GM23248 (cell line): ENCODE measurements at regions not wholly inside any gene's neighbourhood (a gene's known extent, or its start where the extent isn't known, plus 50 kb on each side); places are given as distances from the start of the nearest gene placed in this dataset.

Experiments
- DNase-seq: peaks from one replicate; pipeline ENCODE4 v3.0.0-alpha.2; 2015
- H2AFZ ChIP-seq: fragments of 200-600 bp; sonication (generic); 2 replicates; pipeline ENCODE4 v1.6.1; 2016; ENCODE audit warnings: antibody characterized with exemption
- H3F3A ChIP-seq: fragments of 200-600 bp; sonication (generic); 2 replicates; pipeline ENCODE4 v1.6.1; 2016; ENCODE audit warnings: mild to moderate bottlenecking, antibody characterized with exemption, mixed run types; ENCODE audit not compliant: insufficient read depth
- H3K27ac ChIP-seq: fragments of 200-600 bp; sonication (generic); 2 replicates; pipeline ENCODE4 v1.5.1; 2016; ENCODE audit warnings: mild to moderate bottlenecking
- H3K27me3 ChIP-seq: fragments of 200-600 bp; sonication (generic); replicated peaks from 2 replicates; pipeline ENCODE4 v1.6.1; 2016; ENCODE audit warnings: mild to moderate bottlenecking; ENCODE audit not compliant: insufficient read depth
- H3K36me3 ChIP-seq: fragments of 200-600 bp; sonication (generic); 2 replicates; pipeline ENCODE4 v1.6.1; 2016; ENCODE audit warnings: low read depth, mild to moderate bottlenecking
- H3K4me1 ChIP-seq: fragments of 200-600 bp; sonication (generic); 2 replicates; pipeline ENCODE4 v1.6.1; 2016; ENCODE audit warnings: mild to moderate bottlenecking; ENCODE audit not compliant: insufficient read depth
- H3K4me2 ChIP-seq: fragments of 200-600 bp; sonication (generic); one replicate; pipeline ENCODE4 v1.6.1; 2016; ENCODE audit warnings: mild to moderate bottlenecking; ENCODE audit not compliant: unreplicated experiment
- H3K4me3 ChIP-seq: fragments of 200-600 bp; sonication (generic); 2 replicates; pipeline ENCODE4 v1.5.1; 2016; ENCODE audit warnings: mild to moderate bottlenecking
- H3K79me2 ChIP-seq: fragments of 200-600 bp; sonication (generic); 2 replicates; pipeline ENCODE4 v1.6.1; 2016; ENCODE audit warnings: mild to moderate bottlenecking; ENCODE audit not compliant: insufficient read depth
- H3K9ac ChIP-seq: fragments of 200-600 bp; sonication (generic); 2 replicates; pipeline ENCODE4 v1.6.1; 2016; ENCODE audit warnings: mild to moderate bottlenecking
- H3K9me2 ChIP-seq: fragments of 200-600 bp; sonication (generic); 2 replicates; pipeline ENCODE4 v1.6.1; 2016; ENCODE audit warnings: mixed run types, mild to moderate bottlenecking, moderate library complexity; ENCODE audit not compliant: insufficient read depth
- H3K9me3 ChIP-seq: fragments of 200-600 bp; sonication (generic); one replicate; pipeline ENCODE4 v1.6.1; 2017; ENCODE audit warnings: low read depth
- H4K20me1 ChIP-seq: fragments of 200-600 bp; sonication (generic); 2 replicates; pipeline ENCODE4 v1.6.0; 2016; ENCODE audit not compliant: insufficient read depth
- EZH2 ChIP-seq: fragments of 200-600 bp; sonication (generic); IDR thresholded peaks from 2 replicates; pipeline ENCODE4 v1.6.1; 2018; ENCODE audit warnings: antibody characterized with exemption, mild to moderate bottlenecking; ENCODE audit not compliant: insufficient read depth, poor library complexity, severe bottlenecking
- EZH2phosphoT487 ChIP-seq: fragments of 200-600 bp; sonication (generic); IDR thresholded peaks from 2 replicates; pipeline ENCODE4 v1.6.1; 2018; ENCODE audit warnings: antibody characterized with exemption, moderate library complexity, mild to moderate bottlenecking, low read depth; ENCODE audit not compliant: insufficient read depth
- WGBS, 2 experiments: methylation state at CpG; one replicate each; pipeline ENCODE4 v1.1.6; 2015 to 2017; ENCODE audit warnings: low lambda C conversion rate in 2 of 2, low coverage in 1 of 2; ENCODE audit errors: missing lambda C conversion rate in 2 of 2; 5-methylcytosine and 5-hydroxymethylcytosine counted together
- in situ Hi-C: fragments of 300-500 bp; cut with MboI; formaldehyde crosslinking; loops from 2 replicates; pipeline ENCODE4 v1.15.0; 2020

DNA sequence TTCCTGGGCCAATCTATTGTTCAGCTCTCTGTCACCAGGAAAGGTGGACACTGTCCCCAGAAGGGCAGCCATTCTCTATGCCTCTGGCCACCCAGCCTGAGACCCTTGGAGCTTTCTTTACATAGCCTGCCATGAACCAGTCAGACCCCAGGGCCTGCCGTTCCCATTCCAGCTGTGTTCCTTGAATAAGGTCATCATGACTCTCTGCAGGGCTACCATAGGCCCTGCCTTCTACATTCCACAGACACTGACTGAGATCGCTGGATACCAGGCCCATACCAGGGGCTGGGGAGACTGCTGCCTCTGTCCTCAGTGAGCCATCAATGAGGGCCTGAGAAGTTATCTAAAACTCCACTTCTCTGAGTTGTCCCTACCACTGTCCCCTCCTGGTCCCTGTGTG is 75.5 kb downstream of the SYNE3 start:
- TF ChIP-seq EZH2phosphoT487 = no peak
- no peak for TF ChIP-seq EZH2
- Histone ChIP-seq H4K20me1 (no peaks in the 10 kb centered on the region), H3K9ac (no peak overlapping the region), H3K4me3 (no peak overlapping the region), H3K27ac (no peak overlapping the region), H3K79me2 (no peaks in the 10 kb centered on the region), H3K36me3 (no peaks in the 10 kb centered on the region), H3K9me2 (no peaks in the 10 kb centered on the region), H3K4me1 (no peaks in the 10 kb centered on the region), H2AFZ (no peak overlapping the region), H3K4me2 (no peak overlapping the region), H3K27me3 (no peaks in the 10 kb centered on the region), H3K9me3 (no peaks in the 10 kb centered on the region), H3F3A (no peaks in the 10 kb centered on the region)
- peak; percentile 27 for DNase-seq
- in situ Hi-C loops = loop anchor here (5.0 to 25.0 kb wide), 2 partner anchors 86 to 546 kb away; no protein-coding TSS in a partner anchor
- 57 to 64% methylated on average over 2 of the region's 2 CpGs for WGBS, 2 experiments

DNA sequence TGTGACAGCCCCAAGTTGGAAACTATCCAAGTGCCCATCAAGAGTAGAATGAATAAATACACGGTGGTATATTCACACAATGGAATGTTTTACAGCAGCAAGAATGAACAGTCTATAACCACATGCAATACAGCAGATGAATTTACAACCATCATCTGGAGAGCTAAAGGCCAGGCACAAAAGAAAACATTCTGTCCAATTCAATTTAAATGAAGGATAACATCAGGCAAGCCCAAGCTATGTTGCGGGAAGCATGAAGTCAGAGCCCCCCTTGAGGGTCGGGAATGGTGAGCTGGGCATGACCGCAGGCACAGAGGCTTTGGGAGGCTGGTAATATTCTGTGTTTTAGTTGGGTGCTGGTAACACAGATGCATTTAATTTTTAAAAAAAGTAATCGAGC is 76.0 kb downstream of the SYNE3 start:
- no peaks in the 10 kb centered on the region for H3K79me2 ChIP-seq
- H3K4me2 ChIP-seq = no peak overlapping the region
- H3K27me3 ChIP-seq = no peaks in the 10 kb centered on the region
- no peak for DNase-seq
- H3K36me3 ChIP-seq = no peaks in the 10 kb centered on the region
- no peaks in the 10 kb centered on the region for H3K9me2 ChIP-seq
- H3K9me3 ChIP-seq = no peaks in the 10 kb centered on the region
- no peaks in the 10 kb centered on the region for H4K20me1 ChIP-seq
- H2AFZ ChIP-seq = no peak overlapping the region
- TF ChIP-seq EZH2phosphoT487 (no peak), EZH2 (no peak)
- WGBS, 2 experiments = 71 to 77% methylated on average over 5 of the region's 5 CpGs
- H3K4me3 ChIP-seq = no peak overlapping the region
- no peak overlapping the region for H3K27ac ChIP-seq
- H3F3A ChIP-seq = no peaks in the 10 kb centered on the region
- no peaks in the 10 kb centered on the region for H3K4me1 ChIP-seq
- in situ Hi-C loops = loop anchor here (5.0 to 25.0 kb wide), 2 partner anchors 87 to 547 kb away; no protein-coding TSS in a partner anchor
- H3K9ac ChIP-seq = no peak overlapping the region

GRCh38 chr14:95439881-95440280 is 76.6 kb downstream of the SYNE3 start:
- Histone ChIP-seq H3K4me1 (no peaks in the 10 kb centered on the region), H3K36me3 (no peaks in the 10 kb centered on the region), H3F3A (no peaks in the 10 kb centered on the region), H3K4me3 (no peak overlapping the region), H3K79me2 (no peaks in the 10 kb centered on the region), H3K27me3 (no peaks in the 10 kb centered on the region), H4K20me1 (no peaks in the 10 kb centered on the region), H3K4me2 (no peak overlapping the region), H3K9me3 (no peaks in the 10 kb centered on the region), H3K27ac (no peak overlapping the region), H3K9me2 (no peaks in the 10 kb centered on the region), H3K9ac (no peak overlapping the region), H2AFZ (no peak overlapping the region)
- in situ Hi-C loops = loop anchor here (5.0 to 25.0 kb wide), 3 partner anchors 87 to 755 kb away; no protein-coding TSS in a partner anchor
- TF ChIP-seq EZH2phosphoT487 (no peak), EZH2 (no peak)
- DNase-seq = no peak
- WGBS, 2 experiments = 88 to 89% methylated on average over 14 of the region's 14 CpGs

DNA sequence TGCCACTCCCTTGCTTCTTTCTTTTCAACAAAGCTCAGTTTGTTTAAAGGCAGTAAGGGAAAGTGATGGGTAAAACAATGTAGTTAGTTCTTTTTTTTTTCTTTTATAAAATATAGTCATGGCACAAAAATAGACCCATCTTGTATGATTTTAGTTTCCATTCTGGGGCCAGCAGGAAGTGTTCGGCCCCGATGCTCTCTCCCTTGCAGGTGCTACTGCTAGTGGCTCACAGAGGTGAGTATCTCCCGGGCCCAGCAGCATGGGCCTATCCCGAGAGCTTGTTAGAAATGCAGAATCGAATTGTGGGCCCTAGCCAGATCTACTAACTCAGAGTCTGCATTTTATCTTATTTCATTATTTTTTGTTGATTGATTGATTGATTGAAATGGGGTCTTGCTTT is 78.7 kb downstream of the SYNE3 start:
- no peaks in the 10 kb centered on the region for H3K27me3 ChIP-seq
- no peak for TF ChIP-seq EZH2phosphoT487
- no peak for TF ChIP-seq EZH2
- no peaks in the 10 kb centered on the region for H3K4me1 ChIP-seq
- no peaks in the 10 kb centered on the region for H3K9me3 ChIP-seq
- no peak overlapping the region for H3K4me2 ChIP-seq
- H3K79me2 ChIP-seq = no peaks in the 10 kb centered on the region
- no peak overlapping the region for H3K4me3 ChIP-seq
- no peak overlapping the region for H2AFZ ChIP-seq
- 90% methylated on average over 5 of the region's 5 CpGs for WGBS, 2 experiments
- H3K27ac ChIP-seq = no peak overlapping the region
- no peak for DNase-seq
- no peak overlapping the region for H3K9ac ChIP-seq
- in situ Hi-C loops = loop anchor here (10.0 to 25.0 kb wide), 2 partner anchors 550 to 753 kb away; no protein-coding TSS in a partner anchor
- no peaks in the 10 kb centered on the region for H3F3A ChIP-seq
- H3K9me2 ChIP-seq = no peaks in the 10 kb centered on the region
- H4K20me1 ChIP-seq = no peaks in the 10 kb centered on the region
- H3K36me3 ChIP-seq = no peaks in the 10 kb centered on the region

DNA sequence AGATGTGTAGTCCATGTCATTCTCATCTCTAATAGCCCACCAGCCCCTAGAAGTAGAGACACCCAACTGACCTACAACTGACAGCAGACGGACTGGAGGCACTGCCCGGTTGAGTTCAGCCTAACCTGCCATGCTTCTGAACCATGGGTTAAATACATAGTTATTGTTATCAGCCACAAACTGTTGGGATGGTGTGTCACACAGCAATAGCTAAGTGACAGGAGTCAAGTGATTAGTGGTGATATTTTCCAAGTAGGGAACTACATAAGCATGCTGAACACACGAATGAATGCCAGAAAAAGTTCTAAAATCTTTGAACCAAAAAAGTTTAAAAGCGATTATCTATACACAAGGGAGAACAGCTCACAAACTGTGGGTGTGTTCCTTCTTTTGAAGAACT is 80.1 kb downstream of the SYNE3 start:
- TF ChIP-seq EZH2 (no peak), EZH2phosphoT487 (no peak)

More for the DNA sequence above, 80.1 kb downstream of the SYNE3 start:
- Histone ChIP-seq H3K4me3 (no peak overlapping the region), H4K20me1 (no peaks in the 10 kb centered on the region), H3K27me3 (no peaks in the 10 kb centered on the region), H3K4me1 (no peaks in the 10 kb centered on the region), H3K9me2 (no peaks in the 10 kb centered on the region), H3K27ac (no peak overlapping the region), H3K9me3 (no peaks in the 10 kb centered on the region), H2AFZ (no peak overlapping the region), H3K36me3 (no peaks in the 10 kb centered on the region), H3K4me2 (no peak overlapping the region), H3K9ac (no peak overlapping the region), H3K79me2 (no peaks in the 10 kb centered on the region), H3F3A (no peaks in the 10 kb centered on the region)
- in situ Hi-C loops = loop anchor here (10.0 to 25.0 kb wide), 2 partner anchors 551 to 752 kb away; no protein-coding TSS in a partner anchor
- WGBS, 2 experiments = 93 to 96% methylated on average over 4 of the region's 4 CpGs
- no peak for DNase-seq
